Liver (tissue), 8 donors: ENCODE measurements at regions not wholly inside any gene's neighbourhood (a gene's known extent, or its start where the extent isn't known, plus 50 kb on each side); places are given as distances from the start of the nearest gene placed in this dataset.

Source experiments
- DNase-seq: peaks from one replicate; pipeline ENCODE4 v3.0.0-alpha.2; 2017; ENCODE audit warnings: low spot score
- H3K27ac ChIP-seq, 2 donors: one replicate each; pipeline ENCODE4 v1.7.0; 2013; ENCODE audit warnings: inconsistent platforms in 2 of 2, low read length in 2 of 2, control low read depth in 1 of 2, low read depth in 1 of 2, mild to moderate bottlenecking in 1 of 2
- H3K27me3 ChIP-seq, 4 donors: one replicate each; pipeline versions ENCODE4 v1.6.1 to v1.7.0; 2013; ENCODE audit warnings: low read length in 3 of 4, inconsistent platforms in 1 of 4, mild to moderate bottlenecking in 1 of 4, moderate library complexity in 1 of 4; ENCODE audit not compliant: control insufficient read depth in 4 of 4, insufficient read depth in 4 of 4
- H3K36me3 ChIP-seq, 4 donors: one replicate each; pipeline versions ENCODE4 v1.6.1 to v1.7.0; 2013; ENCODE audit warnings: low read length in 3 of 4, mild to moderate bottlenecking in 3 of 4, low read depth in 1 of 4, moderate library complexity in 1 of 4; ENCODE audit not compliant: control insufficient read depth in 4 of 4, insufficient read depth in 3 of 4
- H3K4me1 ChIP-seq, 4 donors: one replicate each; pipeline versions ENCODE4 v1.6.1 to v1.7.0; 2013; ENCODE audit warnings: low read length in 3 of 4, mild to moderate bottlenecking in 3 of 4, moderate library complexity in 1 of 4; ENCODE audit not compliant: control insufficient read depth in 4 of 4, insufficient read depth in 4 of 4
- H3K4me3 ChIP-seq, 3 donors: one replicate each; pipeline versions ENCODE4 v1.6.1 to v1.7.0; 2013; ENCODE audit warnings: low read length in 3 of 3, control low read depth in 1 of 3, low read depth in 1 of 3, mild to moderate bottlenecking in 1 of 3
- H3K9ac ChIP-seq, 2 donors: one replicate each; pipeline ENCODE4 v1.7.0; 2013; ENCODE audit warnings: low read length in 2 of 2, mild to moderate bottlenecking in 2 of 2, moderate library complexity in 2 of 2, control low read depth in 1 of 2, low read depth in 1 of 2
- H3K9me3 ChIP-seq, 4 donors: one replicate each; pipeline versions ENCODE4 v1.6.1 to v1.7.0; 2013; ENCODE audit warnings: low read length in 3 of 4; ENCODE audit not compliant: control insufficient read depth in 4 of 4
- ATF3 ChIP-seq: IDR thresholded peaks from 2 replicates; pipeline ENCODE4 v1.6.1; 2016; ENCODE audit warnings: antibody characterized with exemption
- CTCF ChIP-seq: fragments of 150-350 bp; IDR thresholded peaks from 2 replicates; pipeline ENCODE4 v1.5.1; 2017; ENCODE audit warnings: improper control_type of control experiment, low read depth, low read length; ENCODE audit not compliant: missing input control
- EGR1 ChIP-seq, 2 donors: IDR thresholded peaks; 2 replicates each; pipeline ENCODE4 v1.6.1; 2016 to 2018; ENCODE audit warnings: antibody characterized with exemption in 2 of 2, low read depth in 2 of 2
- GABPA ChIP-seq, 2 donors: IDR thresholded peaks in 1 of 2; conservative IDR thresholded peaks in 1 of 2; 2 replicates each; pipeline ENCODE4 v1.6.1; 2016; ENCODE audit warnings: antibody characterized with exemption in 2 of 2, mild to moderate bottlenecking in 1 of 2, moderate library complexity in 1 of 2
- HNF4G ChIP-seq: IDR thresholded peaks from 2 replicates; pipeline ENCODE4 v1.6.1; 2016; ENCODE audit warnings: antibody characterized with exemption
- JUND ChIP-seq, 2 donors: IDR thresholded peaks; 2 replicates each; pipeline ENCODE4 v1.6.1; 2016; ENCODE audit warnings: antibody characterized with exemption in 2 of 2
- RAD21 ChIP-seq, 2 donors: IDR thresholded peaks; 2 replicates each; pipeline ENCODE4 v1.6.1; 2016; ENCODE audit warnings: antibody characterized with exemption in 2 of 2, mild to moderate bottlenecking in 2 of 2
- REST ChIP-seq: IDR thresholded peaks from 2 replicates; pipeline ENCODE4 v1.6.1; 2016; ENCODE audit warnings: antibody characterized with exemption, mild to moderate bottlenecking
- RXRA ChIP-seq, 2 donors: IDR thresholded peaks; 2 replicates each; pipeline ENCODE4 v1.6.1; 2017 to 2018; ENCODE audit warnings: antibody characterized with exemption in 2 of 2, mild to moderate bottlenecking in 1 of 2
- SP1 ChIP-seq: IDR thresholded peaks from 2 replicates; pipeline ENCODE4 v1.6.1; 2018; ENCODE audit warnings: antibody characterized with exemption, mild to moderate bottlenecking
- YY1 ChIP-seq: IDR thresholded peaks from 2 replicates; pipeline ENCODE4 v1.6.1; 2016; ENCODE audit warnings: antibody characterized with exemption, mild to moderate bottlenecking
- WGBS: extraction: QIAGEN DNeasy Blood & Tissue Kit; methylation state at CpG from one replicate; pipeline ENCODE4 v1.1.7; 2013; 5-methylcytosine and 5-hydroxymethylcytosine counted together
- TF ChIP-seq, protein P1 (sequence below): IDR thresholded peaks from 2 replicates; pipeline ENCODE4 v1.6.1; 2016; ENCODE audit warnings: antibody characterized with exemption
- TF ChIP-seq, protein P2 (sequence below): IDR thresholded peaks from 2 replicates; pipeline ENCODE4 v1.6.1; 2016; ENCODE audit warnings: antibody characterized with exemption
- donor health status: healthy.
- donor health status: healthy.
- donor health status: healthy.
- donor health status: healthy.
- donor health status: healthy.

DNA sequence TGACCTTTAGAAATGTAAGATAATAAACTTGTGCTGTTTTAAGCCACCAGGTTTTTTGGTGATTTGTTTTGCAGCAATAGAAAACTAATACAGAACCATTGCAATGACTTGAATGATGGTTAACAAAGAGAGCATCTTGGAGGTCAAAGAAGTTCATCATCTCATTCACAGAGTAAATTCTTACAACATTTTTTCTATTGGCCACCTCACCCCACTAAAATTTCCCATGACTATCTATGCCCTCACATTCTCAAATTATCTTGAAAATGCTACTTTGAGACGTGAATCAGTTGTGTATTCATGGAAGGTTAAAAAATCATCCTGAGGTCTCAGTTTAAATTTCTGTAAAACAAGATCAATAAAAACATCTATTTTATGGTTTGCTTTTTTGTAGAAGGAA lies 754.2 kb downstream of the SORCS1 start:
- 62% methylated on average over 1 of the region's 1 CpG for WGBS
- no peak overlapping the region for H3K27ac ChIP-seq

GRCh38 chr10:106405141-106405540 lies 759.4 kb downstream of the SORCS1 start:
- H3K9me3 ChIP-seq, result no peaks in the 10 kb centered on the region
- no peak overlapping the region for H3K4me3 ChIP-seq
- no peak overlapping the region for H3K27ac ChIP-seq
- H3K9ac ChIP-seq, result no peak overlapping the region
- no peak for DNase-seq
- no peaks in the 10 kb centered on the region for H3K36me3 ChIP-seq
- H3K4me1 ChIP-seq, result no peaks in the 10 kb centered on the region
- WGBS, result 64% methylated on average over 4 of the region's 4 CpGs
- no peak for TF ChIP-seq RXRA (IDR thresholded peaks at IDR 0.05)
- TF ChIP-seq, protein P1, sequence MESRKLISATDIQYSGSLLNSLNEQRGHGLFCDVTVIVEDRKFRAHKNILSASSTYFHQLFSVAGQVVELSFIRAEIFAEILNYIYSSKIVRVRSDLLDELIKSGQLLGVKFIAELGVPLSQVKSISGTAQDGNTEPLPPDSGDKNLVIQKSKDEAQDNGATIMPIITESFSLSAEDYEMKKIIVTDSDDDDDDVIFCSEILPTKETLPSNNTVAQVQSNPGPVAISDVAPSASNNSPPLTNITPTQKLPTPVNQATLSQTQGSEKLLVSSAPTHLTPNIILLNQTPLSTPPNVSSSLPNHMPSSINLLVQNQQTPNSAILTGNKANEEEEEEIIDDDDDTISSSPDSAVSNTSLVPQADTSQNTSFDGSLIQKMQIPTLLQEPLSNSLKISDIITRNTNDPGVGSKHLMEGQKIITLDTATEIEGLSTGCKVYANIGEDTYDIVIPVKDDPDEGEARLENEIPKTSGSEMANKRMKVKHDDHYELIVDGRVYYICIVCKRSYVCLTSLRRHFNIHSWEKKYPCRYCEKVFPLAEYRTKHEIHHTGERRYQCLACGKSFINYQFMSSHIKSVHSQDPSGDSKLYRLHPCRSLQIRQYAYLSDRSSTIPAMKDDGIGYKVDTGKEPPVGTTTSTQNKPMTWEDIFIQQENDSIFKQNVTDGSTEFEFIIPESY, result no peak
- no peak for TF ChIP-seq ATF3
- no peak for TF ChIP-seq SP1
- no peak for TF ChIP-seq EGR1 (IDR thresholded peaks at IDR 0.05; ENCODE audit: low read depth in 2 of 2)
- no peak for TF ChIP-seq YY1
- TF ChIP-seq, protein P2, sequence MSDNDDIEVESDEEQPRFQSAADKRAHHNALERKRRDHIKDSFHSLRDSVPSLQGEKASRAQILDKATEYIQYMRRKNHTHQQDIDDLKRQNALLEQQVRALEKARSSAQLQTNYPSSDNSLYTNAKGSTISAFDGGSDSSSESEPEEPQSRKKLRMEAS, result no peak
- no peak for TF ChIP-seq REST
- no peak for TF ChIP-seq RAD21 (IDR thresholded peaks at IDR 0.05)
- TF ChIP-seq CTCF, result no peak
- no peak for TF ChIP-seq JUND (IDR thresholded peaks at IDR 0.05)
- no peak for TF ChIP-seq HNF4G
- peaks cover 0 to 2% (median 0%) of the 10 kb centered on the region in 4 donors for H3K27me3 ChIP-seq

More for the DNA sequence above, 754.2 kb downstream of the SORCS1 start:
- H3K4me3 ChIP-seq, result no peak overlapping the region
- H3K9ac ChIP-seq, result no peak overlapping the region
- no peaks in the 10 kb centered on the region for H3K9me3 ChIP-seq
- TF ChIP-seq YY1 (no peak), CTCF (no peak), GABPA (IDR thresholded peaks at IDR 0.05 in 1 of 2, conservative IDR thresholded peaks at IDR 0.05 in 1 of 2) (no peak)
- H3K4me1 ChIP-seq, result no peaks in the 10 kb centered on the region
- no peak for DNase-seq
- no peaks in the 10 kb centered on the region for H3K36me3 ChIP-seq
- H3K27me3 ChIP-seq, result peaks cover 0 to 4% (median 1%) of the 10 kb centered on the region in 4 donors
